ENCODE measurements at regions not wholly inside any gene's neighbourhood (a gene's known extent, or its start where the extent isn't known, plus 50 kb on each side); places are given as distances from the start of the nearest gene placed in this dataset.
"Not testable (repeated sequence)": the region's sequence is repeated elsewhere in the genome, so short reads cannot be mapped to it uniquely, and the experiment has no call there.

- H3K27me3 Mint-ChIP-seq, result no peaks in the 10 kb centered on the region
- TF ChIP-seq CTCF (IDR thresholded peaks at IDR 0.05), result no peak
- no peak overlapping the region for H3K27ac Mint-ChIP-seq
- DNase-seq (no peak), ATAC-seq (no peak)
- H3K9me3 Mint-ChIP-seq, result no peaks in the 10 kb centered on the region
- intact Hi-C loops (cut with micrococcal nuclease), result no loop called here
- ChIA-PET CTCF (no interaction called here), POLR2A (no interaction called here)
- H3K4me1 Mint-ChIP-seq (ENCODE audit: low read depth), result no peaks in the 10 kb centered on the region
- no peak overlapping the region for H3K4me3 Mint-ChIP-seq
- no peaks in the 10 kb centered on the region for H3K36me3 Mint-ChIP-seq (ENCODE audit: low read depth)
Measured at GRCh38 chr1:68908316-68908715, 411.4 kb upstream of the DEPDC1 start.

GRCh38 chr1:68916221-68916902 is 419.5 kb upstream of the DEPDC1 start:
- DNase-seq (no peak), ATAC-seq (no peak)
- no peak overlapping the region for H3K4me3 Mint-ChIP-seq
- no peaks in the 10 kb centered on the region for H3K4me1 Mint-ChIP-seq (ENCODE audit: low read depth)
- intact Hi-C loops (cut with micrococcal nuclease), result no loop called here
- ChIA-PET CTCF (no interaction called here), POLR2A (no interaction called here)
- no peaks in the 10 kb centered on the region for H3K36me3 Mint-ChIP-seq (ENCODE audit: low read depth)
- TF ChIP-seq CTCF (IDR thresholded peaks at IDR 0.05), result no peak
- peaks cover 4% of the 10 kb centered on the region for H3K9me3 Mint-ChIP-seq
- H3K27ac Mint-ChIP-seq, result no peak overlapping the region
- H3K27me3 Mint-ChIP-seq, result no peaks in the 10 kb centered on the region

- peaks cover 4% of the 10 kb centered on the region for H3K9me3 Mint-ChIP-seq
- no peaks in the 10 kb centered on the region for H3K36me3 Mint-ChIP-seq (ENCODE audit: low read depth)
- no peak for DNase-seq
- ChIA-PET POLR2A (no interaction called here), CTCF (no interaction called here)
- no peak for ATAC-seq
- H3K4me1 Mint-ChIP-seq (ENCODE audit: low read depth), result no peaks in the 10 kb centered on the region
- intact Hi-C loops (cut with micrococcal nuclease), result no loop called here
- no peak overlapping the region for H3K27ac Mint-ChIP-seq
- no peak overlapping the region for H3K4me3 Mint-ChIP-seq
- no peak for TF ChIP-seq CTCF (IDR thresholded peaks at IDR 0.05)
- no peaks in the 10 kb centered on the region for H3K27me3 Mint-ChIP-seq
Measured at GRCh38 chr1:68917456-68917855, 420.6 kb upstream of the DEPDC1 start.

- H3K4me1 Mint-ChIP-seq (ENCODE audit: low read depth), result no peaks in the 10 kb centered on the region
- intact Hi-C loops (cut with micrococcal nuclease), result no loop called here
- no peaks in the 10 kb centered on the region for H3K36me3 Mint-ChIP-seq (ENCODE audit: low read depth)
Measured at GRCh38 chr1:68918563-68918962, 421.7 kb upstream of the DEPDC1 start.

GRCh38 chr1:68919075-68919474 is 422.2 kb upstream of the DEPDC1 start:
- no peaks in the 10 kb centered on the region for H3K4me1 Mint-ChIP-seq (ENCODE audit: low read depth)
- POLR2A ChIA-PET, result no interaction called here
- peaks cover 2% of the 10 kb centered on the region for H3K9me3 Mint-ChIP-seq
- intact Hi-C loops (cut with micrococcal nuclease), result no loop called here
- no peak overlapping the region for H3K4me3 Mint-ChIP-seq
- H3K27me3 Mint-ChIP-seq, result no peaks in the 10 kb centered on the region
- no peak for ATAC-seq
- CTCF ChIA-PET, result no interaction called here
- DNase-seq, result no peak
- no peak overlapping the region for H3K27ac Mint-ChIP-seq
- TF ChIP-seq CTCF (IDR thresholded peaks at IDR 0.05), result no peak
- H3K36me3 Mint-ChIP-seq (ENCODE audit: low read depth), result no peaks in the 10 kb centered on the region

More at GRCh38 chr1:68918563-68918962, 421.7 kb upstream of the DEPDC1 start:
- H3K4me3 Mint-ChIP-seq, result no peak overlapping the region
- peaks cover 3% of the 10 kb centered on the region for H3K9me3 Mint-ChIP-seq
- TF ChIP-seq CTCF (IDR thresholded peaks at IDR 0.05), result no peak
- CTCF ChIA-PET, result no interaction called here
- H3K27ac Mint-ChIP-seq, result no peak overlapping the region
- POLR2A ChIA-PET, result no interaction called here
- H3K27me3 Mint-ChIP-seq, result no peaks in the 10 kb centered on the region
- DNase-seq, result no peak
- ATAC-seq, result no peak

GRCh38 chr1:68923475-68924088 is 426.7 kb upstream of the DEPDC1 start:
- H3K36me3 Mint-ChIP-seq (ENCODE audit: low read depth); H3K4me1 Mint-ChIP-seq (ENCODE audit: low read depth); CTCF ChIA-PET; ATAC-seq; H3K27me3 Mint-ChIP-seq; DNase-seq; H3K4me3 Mint-ChIP-seq; H3K9me3 Mint-ChIP-seq; POLR2A ChIA-PET; intact Hi-C loops (cut with micrococcal nuclease); H3K27ac Mint-ChIP-seq: not testable (repeated sequence)
